SK-N-DZ (cell line): ENCODE measurements at regions not wholly inside any gene's neighbourhood (a gene's known extent, or its start where the extent isn't known, plus 50 kb on each side); places are given as distances from the start of the nearest gene placed in this dataset.
"Not testable (repeated sequence)": the region's sequence is repeated elsewhere in the genome, so short reads cannot be mapped to it uniquely, and the experiment has no call there.

ENCODE experiments used
- DNase-seq: peaks from one replicate; pipeline ENCODE4 v3.0.0-alpha.2; 2015; ENCODE audit warnings: low spot score

- DNase-seq: no peak
Observed at GRCh38 chr11:38448284-38448683, 1850.2 kb upstream of the RAG2 start.

- DNase-seq: no peak
Observed at GRCh38 chr11:38446336-38446735, 1848.3 kb upstream of the RAG2 start.

GRCh38 chr11:38438091-38438490 is 1840.1 kb upstream of the RAG2 start:
- no peak for DNase-seq

- no peak for DNase-seq
Observed at GRCh38 chr11:38425578-38425977, 1827.5 kb upstream of the RAG2 start.

GRCh38 chr11:38423042-38423441 is 1825.0 kb upstream of the RAG2 start:
- DNase-seq: no peak

GRCh38 chr11:38416141-38416540 is 1818.1 kb upstream of the RAG2 start:
- no peak for DNase-seq

GRCh38 chr11:38411149-38411548 is 1813.1 kb upstream of the RAG2 start:
- DNase-seq: no peak

- no peak for DNase-seq
Observed at GRCh38 chr11:38402063-38402462, 1804.0 kb upstream of the RAG2 start.

- DNase-seq: no peak
Observed at GRCh38 chr11:38392176-38392575, 1794.1 kb upstream of the RAG2 start.

- DNase-seq: no peak
Observed at GRCh38 chr11:38384568-38384967, 1786.5 kb upstream of the RAG2 start.

GRCh38 chr11:38365274-38365673 is 1767.2 kb upstream of the RAG2 start:
- peak; percentile 22 for DNase-seq

- no peak for DNase-seq
Observed at GRCh38 chr11:38356255-38356654, 1758.2 kb upstream of the RAG2 start.

GRCh38 chr11:38345286-38345685 is 1747.2 kb upstream of the RAG2 start:
- DNase-seq: no peak

GRCh38 chr11:38341612-38342011 is 1743.6 kb upstream of the RAG2 start:
- not testable (repeated sequence) for DNase-seq

GRCh38 chr11:38339835-38340440 is 1741.9 kb upstream of the RAG2 start:
- DNase-seq: no peak

GRCh38 chr11:38338022-38338421 is 1740.0 kb upstream of the RAG2 start:
- DNase-seq: not testable (repeated sequence)

- DNase-seq: no peak
Observed at GRCh38 chr11:38332046-38332445, 1734.0 kb upstream of the RAG2 start.

GRCh38 chr11:38330578-38330977 is 1732.5 kb upstream of the RAG2 start:
- DNase-seq: no peak

GRCh38 chr11:38323961-38324761 is 1726.1 kb upstream of the RAG2 start:
- peak; percentile 16 for DNase-seq

GRCh38 chr11:38315151-38315550 is 1717.1 kb upstream of the RAG2 start:
- no peak for DNase-seq

GRCh38 chr11:38307455-38307854 is 1709.4 kb upstream of the RAG2 start:
- DNase-seq: no peak

- DNase-seq: no peak
Observed at GRCh38 chr11:38305682-38306081, 1707.6 kb upstream of the RAG2 start.

- DNase-seq: no peak
Observed at GRCh38 chr11:38304926-38305325, 1706.9 kb upstream of the RAG2 start.
